ENCODE measurements at regions not wholly inside any gene's neighbourhood (a gene's known extent, or its start where the extent isn't known, plus 50 kb on each side); places are given as distances from the start of the nearest gene placed in this dataset.

GRCh38 chr18:32544088-32544487, 73.4 kb upstream of the GAREM1 start:
- ATAC-seq (no peak), DNase-seq (no peak)
- Histone ChIP-seq H3K9me3 (ENCODE audit: control insufficient read depth, low read length) (no peaks in the 10 kb centered on the region), H3K4me3 (ENCODE audit: low read length) (no peak overlapping the region), H3K4me1 (ENCODE audit: control insufficient read depth, insufficient read depth, low read length) (no peaks in the 10 kb centered on the region), H3K27me3 (ENCODE audit: control insufficient read depth, insufficient read depth) (no peaks in the 10 kb centered on the region), H3K27ac (ENCODE audit: low read length) (no peak overlapping the region)
- intact Hi-C loops (cut with DNase I) = no loop called here
- WGBS = 58% methylated on average over 1 of the region's 1 CpG

- H3K27me3 ChIP-seq (ENCODE audit: control insufficient read depth, insufficient read depth) = no peaks in the 10 kb centered on the region
- no peaks in the 10 kb centered on the region for H3K4me1 ChIP-seq (ENCODE audit: control insufficient read depth, insufficient read depth, low read length)
- H3K9me3 ChIP-seq (ENCODE audit: control insufficient read depth, low read length) = no peaks in the 10 kb centered on the region
- DNase-seq (no peak), ATAC-seq (no peak)
- intact Hi-C loops (cut with DNase I) = no loop called here
- H3K4me3 ChIP-seq (ENCODE audit: low read length) = no peak overlapping the region
- H3K27ac ChIP-seq (ENCODE audit: low read length) = no peak overlapping the region
- 67% methylated on average over 5 of the region's 5 CpGs for WGBS
These were observed 71.6 kb upstream of the GAREM1 start for GRCh38 chr18:32542221-32542798.

GRCh38 chr18:32530947-32531651, 60.4 kb upstream of the GAREM1 start:
- H3K4me1 ChIP-seq (ENCODE audit: control insufficient read depth, insufficient read depth, low read length) = no peaks in the 10 kb centered on the region
- H3K27ac ChIP-seq (ENCODE audit: low read length) = no peak overlapping the region
- no peak for DNase-seq
- 70% methylated on average over 3 of the region's 3 CpGs for WGBS
- H3K4me3 ChIP-seq (ENCODE audit: low read length) = no peak overlapping the region
- H3K27me3 ChIP-seq (ENCODE audit: control insufficient read depth, insufficient read depth) = no peaks in the 10 kb centered on the region
- no peak for ATAC-seq
- no peaks in the 10 kb centered on the region for H3K9me3 ChIP-seq (ENCODE audit: control insufficient read depth, low read length)
- intact Hi-C loops (cut with DNase I) = no loop called here

- intact Hi-C loops (cut with DNase I) = no loop called here
- no peak for ATAC-seq
- Histone ChIP-seq H3K4me3 (ENCODE audit: low read length) (no peak overlapping the region), H3K9me3 (ENCODE audit: control insufficient read depth, low read length) (no peaks in the 10 kb centered on the region), H3K27ac (ENCODE audit: low read length) (no peak overlapping the region), H3K27me3 (ENCODE audit: control insufficient read depth, insufficient read depth) (no peaks in the 10 kb centered on the region), H3K4me1 (ENCODE audit: control insufficient read depth, insufficient read depth, low read length) (no peaks in the 10 kb centered on the region)
- DNase-seq = no peak
- WGBS = 79% methylated on average over 3 of the region's 3 CpGs
These were observed 59.2 kb upstream of the GAREM1 start for GRCh38 chr18:32529722-32530420.

DNA sequence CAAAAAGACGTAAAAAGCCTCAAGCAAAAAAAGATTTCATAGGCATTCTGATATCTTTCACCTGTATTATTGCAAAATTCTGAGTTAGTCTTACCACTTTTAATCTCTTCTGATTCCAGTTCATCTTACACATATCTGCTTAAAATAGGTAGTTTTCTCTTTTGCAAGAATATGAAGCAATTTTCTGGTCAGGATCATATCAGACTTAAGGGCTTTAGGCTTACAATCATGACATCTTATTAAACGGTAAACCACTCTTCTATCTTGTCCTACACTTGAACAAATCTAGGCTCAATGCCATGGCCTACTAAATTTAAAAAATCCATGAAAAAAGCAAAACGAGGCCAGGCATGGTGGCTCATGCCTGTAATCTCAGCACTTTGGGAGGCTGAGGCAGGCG, 50.1 kb upstream of the GAREM1 start:
- Histone ChIP-seq H3K4me1 (ENCODE audit: control insufficient read depth, insufficient read depth, low read length) (no peaks in the 10 kb centered on the region), H3K4me3 (ENCODE audit: low read length) (no peak overlapping the region), H3K9me3 (ENCODE audit: control insufficient read depth, low read length) (no peaks in the 10 kb centered on the region), H3K27me3 (ENCODE audit: control insufficient read depth, insufficient read depth) (no peaks in the 10 kb centered on the region), H3K27ac (ENCODE audit: low read length) (no peak overlapping the region)
- 74% methylated on average over 4 of the region's 4 CpGs for WGBS
- intact Hi-C loops (cut with DNase I) = no loop called here
- ATAC-seq (no peak), DNase-seq (no peak)
